Heart right ventricle (tissue), 16 donors: ENCODE measurements at regions not wholly inside any gene's neighbourhood (a gene's known extent, or its start where the extent isn't known, plus 50 kb on each side); places are given as distances from the start of the nearest gene placed in this dataset.

Experiments used
- ATAC-seq, 8 donors: fragments of 200-7000 bp; cut with Tn5 transposase; one replicate each; pipeline ENCODE4 v1.9.1; 2020; ENCODE audit warnings: mild to moderate bottlenecking in 8 of 8, moderate library complexity in 8 of 8, moderate number of reproducible peaks in 1 of 8
- DNase-seq, 2 donors: peaks; one replicate each; pipeline ENCODE4 v3.0.0-alpha.2; 2020
- H3K27ac ChIP-seq, 10 donors: fragments of 200-600 bp; sonication (generic) in 2 of 10; one replicate each; pipeline versions ENCODE4 v1.5.0 to v1.8.0; 2020 to 2022; ENCODE audit warnings: mild to moderate bottlenecking in 3 of 10
- H3K27me3 ChIP-seq, 7 donors: fragments of 200-600 bp; one replicate each; pipeline ENCODE4 v1.8.0; 2021 to 2022; ENCODE audit warnings: mild to moderate bottlenecking in 2 of 7
- H3K36me3 ChIP-seq, 9 donors: fragments of 200-600 bp; sonication (generic) in 1 of 9; one replicate each; pipeline versions ENCODE4 v1.5.0 to v1.8.0; 2020 to 2022; ENCODE audit warnings: mild to moderate bottlenecking in 2 of 9
- H3K4me1 ChIP-seq, 9 donors: fragments of 200-600 bp; sonication (generic) in 1 of 9; one replicate each; pipeline versions ENCODE4 v1.5.0 to v1.8.0; 2020 to 2022; ENCODE audit warnings: mild to moderate bottlenecking in 4 of 9
- H3K4me3 ChIP-seq, 10 donors: fragments of 200-600 bp; sonication (generic) in 2 of 10; one replicate each; pipeline versions ENCODE4 v1.5.0 to v1.8.0; 2020 to 2022; ENCODE audit warnings: mild to moderate bottlenecking in 7 of 10, moderate library complexity in 2 of 10
- H3K9me3 ChIP-seq, 11 donors: fragments of 200-600 bp in 10 of 11; sonication (generic) in 2 of 11; one replicate each; pipeline versions ENCODE4 v1.5.0 to v1.8.0; 2013 to 2022; ENCODE audit warnings: mild to moderate bottlenecking in 2 of 11, control low read depth in 1 of 11, moderate library complexity in 1 of 11
- WGBS, 2 donors: extraction: QIAGEN DNeasy Blood & Tissue Kit; methylation state at CpG; one replicate each; pipeline ENCODE4 v1.1.7; 2013; ENCODE audit warnings: inconsistent platforms in 1 of 2; 5-methylcytosine and 5-hydroxymethylcytosine counted together
- intact Hi-C, 10 donors: fragments of 100-400 bp; cut with DNase I; formaldehyde crosslinking; loops; one replicate each; pipeline versions ENCODE4 v1.11.1 to v1.14.2; 2022
- TF ChIP-seq, protein P1 (sequence below), 9 donors: fragments of 200-600 bp; sonication (generic) in 2 of 9; IDR thresholded peaks; one replicate each; pipeline versions ENCODE4 v1.5.0 to v1.8.0; 2021 to 2022; ENCODE audit warnings: antibody characterized with exemption in 9 of 9, mild to moderate bottlenecking in 5 of 9, moderate library complexity in 1 of 9
- donor health status: Arrhythmogenic right ventricular cardiomyopathy.
- donor health status: ischemic (EF 13 %, LVEDD 7.1; RV severe dilation, severe dysfunction).
- donor health status: healthy with polysubstance abuse.
- donor health status: DM: no; HTN: yes; CAD: no.
- donor health status: DM: no; HTN: no; CAD: no.
- donor health status: ischemic (EF 25% LVEDD 6.9; RV normal size, moderate dysfunction).
- donor health status: ischemic (EF 25% LVEDD 5.7; RV mildly dilated, moderate dysfunction).
- donor health status: healthy.
- donor health status: DM: yes; HTN: yes; CAD: no.
- donor health status: Ischemic cardiomyopathy.
- donor health status: ischemic (EF 35%, LVEDD 5.7; RV mildly dilated, moderate dysfunction).
- donor health status: nonischemic (EF 11% LVEDD 7.7; RV severe dilation, severe dysfunction).
- donor health status: DM: yes; HTN: yes; CAD: no.
- donor health status: PGD.
- donor health status: ischemic (EF 29% LVEDD 5.4; RV normal size, mild dysfunction).
- donor health status: nonischemic (EF 23%, LVEDD 6.1; RV moderate dilation, normal function).

- no peak for DNase-seq
- WGBS, 2 donors = 88 to 89% methylated on average over 4 of the region's 4 CpGs
- intact Hi-C loops = loop anchor here in 2 of 10 donors (5.0 kb wide), 2 partner anchors 34 to 266 kb away; partner anchors contain the start of gene SMIM45 (in 1 of the 2)
These were observed 52.6 kb downstream of the TCF20 start for GRCh38 chr22:42217752-42218280.

GRCh38 chr22:42217019-42217751 lies 53.3 kb downstream of the TCF20 start:
- Histone ChIP-seq H3K27me3 (no peaks in the 10 kb centered on the region), H3K9me3 (no peaks in the 10 kb centered on the region), H3K4me1 (peaks cover 2 to 49% (median 10%) of the 10 kb centered on the region in 9 donors), H3K4me3 (no peak overlapping the region), H3K27ac (no peak overlapping the region), H3K36me3 (peaks cover 0 to 31% (median 21%) of the 10 kb centered on the region in 9 donors)
- ATAC-seq (no peak), DNase-seq (no peak)
- TF ChIP-seq, protein P1, sequence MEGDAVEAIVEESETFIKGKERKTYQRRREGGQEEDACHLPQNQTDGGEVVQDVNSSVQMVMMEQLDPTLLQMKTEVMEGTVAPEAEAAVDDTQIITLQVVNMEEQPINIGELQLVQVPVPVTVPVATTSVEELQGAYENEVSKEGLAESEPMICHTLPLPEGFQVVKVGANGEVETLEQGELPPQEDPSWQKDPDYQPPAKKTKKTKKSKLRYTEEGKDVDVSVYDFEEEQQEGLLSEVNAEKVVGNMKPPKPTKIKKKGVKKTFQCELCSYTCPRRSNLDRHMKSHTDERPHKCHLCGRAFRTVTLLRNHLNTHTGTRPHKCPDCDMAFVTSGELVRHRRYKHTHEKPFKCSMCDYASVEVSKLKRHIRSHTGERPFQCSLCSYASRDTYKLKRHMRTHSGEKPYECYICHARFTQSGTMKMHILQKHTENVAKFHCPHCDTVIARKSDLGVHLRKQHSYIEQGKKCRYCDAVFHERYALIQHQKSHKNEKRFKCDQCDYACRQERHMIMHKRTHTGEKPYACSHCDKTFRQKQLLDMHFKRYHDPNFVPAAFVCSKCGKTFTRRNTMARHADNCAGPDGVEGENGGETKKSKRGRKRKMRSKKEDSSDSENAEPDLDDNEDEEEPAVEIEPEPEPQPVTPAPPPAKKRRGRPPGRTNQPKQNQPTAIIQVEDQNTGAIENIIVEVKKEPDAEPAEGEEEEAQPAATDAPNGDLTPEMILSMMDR (IDR thresholded peaks at IDR 0.05) = no peak
- intact Hi-C loops = loop anchor here in 2 of 10 donors (5.0 kb wide), 2 partner anchors 35 to 265 kb away; partner anchors contain the start of gene SMIM45 (in 1 of the 2)
- WGBS, 2 donors = 86 to 87% methylated on average over 3 of the region's 3 CpGs

More at GRCh38 chr22:42217752-42218280, 52.6 kb downstream of the TCF20 start:
- ATAC-seq = no peak
- Histone ChIP-seq H3K4me1 (peaks cover 2 to 53% (median 14%) of the 10 kb centered on the region in 9 donors), H3K27me3 (no peaks in the 10 kb centered on the region), H3K9me3 (no peaks in the 10 kb centered on the region), H3K27ac (no peak overlapping the region), H3K4me3 (no peak overlapping the region), H3K36me3 (peaks cover 0 to 25% (median 16%) of the 10 kb centered on the region in 9 donors)
- TF ChIP-seq, protein P1 (IDR thresholded peaks at IDR 0.05) = no peak

- TF ChIP-seq, protein P1 (IDR thresholded peaks at IDR 0.05) = no peak
- intact Hi-C loops = loop anchor here in 2 of 10 donors (5.0 kb wide), 2 partner anchors 37 to 263 kb away; partner anchors contain the start of gene SMIM45 (in 1 of the 2)
- H3K27me3 ChIP-seq = no peaks in the 10 kb centered on the region
- H3K9me3 ChIP-seq = no peaks in the 10 kb centered on the region
- H3K36me3 ChIP-seq = peaks cover 0 to 55% (median 21%) of the 10 kb centered on the region in 9 donors
- ATAC-seq (peak; percentile 54 to 95 (median 90)), DNase-seq (peak; percentile 44 to 59)
- H3K4me1 ChIP-seq = peaks cover 2 to 38% (median 5%) of the 10 kb centered on the region in 9 donors
- H3K27ac ChIP-seq = peak overlapping the region in 4 of 10 donors; percentile 5 to 52 (median 34)
- WGBS, 2 donors = 75 to 82% methylated on average over 15 of the region's 15 CpGs
- H3K4me3 ChIP-seq = no peak overlapping the region
These were observed 55.6 kb downstream of the TCF20 start for GRCh38 chr22:42214633-42215415.

DNA sequence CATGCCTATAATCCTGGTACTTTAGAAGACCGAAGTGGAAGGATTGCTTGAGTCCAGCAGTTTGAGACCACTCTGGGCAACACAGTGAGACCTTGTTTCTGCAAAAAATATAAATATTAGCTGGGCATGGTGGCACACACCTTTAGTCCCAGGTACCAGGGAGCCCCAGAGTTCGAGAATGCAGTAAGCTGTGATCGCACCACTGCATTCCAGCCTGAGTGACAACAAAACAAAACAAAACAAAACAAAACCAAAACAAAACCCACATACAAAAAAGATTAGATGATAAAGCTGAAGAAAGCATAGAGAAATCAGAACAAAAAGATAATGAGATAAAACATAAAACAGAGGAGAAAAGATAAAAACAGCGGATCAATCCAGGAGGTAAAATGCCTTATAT lies 62.1 kb downstream of the TCF20 start:
- intact Hi-C loops = no loop called here
- Histone ChIP-seq H3K4me3 (no peak overlapping the region), H3K9me3 (no peaks in the 10 kb centered on the region), H3K27ac (no peak overlapping the region), H3K27me3 (no peaks in the 10 kb centered on the region), H3K4me1 (peaks cover 0 to 23% (median 0%) of the 10 kb centered on the region in 9 donors), H3K36me3 (peaks cover 0 to 53% (median 11%) of the 10 kb centered on the region in 9 donors)
- WGBS, 2 donors = 96% methylated on average over 4 of the region's 4 CpGs
- TF ChIP-seq, protein P1 (IDR thresholded peaks at IDR 0.05) = no peak
- DNase-seq = no peak
- ATAC-seq = no peak
